SKM-1 (cell line): ENCODE measurements at regions not wholly inside any gene's neighbourhood (a gene's known extent, or its start where the extent isn't known, plus 50 kb on each side); places are given as distances from the start of the nearest gene placed in this dataset.

Source experiments
- DNase-seq: peaks from one replicate; lab custom pipeline; 2025; ENCODE audit not compliant: unreplicated experiment; lab: John Stamatoyannopoulos, UW

- no peak for DNase-seq
Measured at GRCh38 chr12:107223821-107224220, 130.5 kb upstream of the CRY1 start.

DNA sequence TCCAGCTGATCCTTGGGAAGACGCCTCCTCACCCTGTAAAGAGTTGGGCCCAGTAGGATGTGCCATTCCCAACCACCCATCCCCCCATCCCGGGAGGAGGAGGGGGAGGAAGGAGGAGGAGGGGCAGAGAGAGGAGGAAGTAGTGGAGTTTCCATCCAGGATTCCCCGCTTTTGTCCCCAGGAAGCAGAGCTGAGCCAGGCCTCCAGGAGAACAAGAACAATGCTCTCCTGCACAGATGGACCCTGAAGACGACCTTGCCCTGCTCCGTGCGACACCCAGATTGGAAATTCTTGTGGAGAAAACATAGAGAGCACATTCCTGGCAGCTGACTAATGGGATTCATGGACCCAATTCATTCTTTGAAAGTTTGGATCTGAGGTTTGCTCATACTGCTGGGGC is 132.3 kb upstream of the CRY1 start:
- no peak for DNase-seq

- no peak for DNase-seq
Measured at GRCh38 chr12:107226126-107226525, 132.8 kb upstream of the CRY1 start.

DNA sequence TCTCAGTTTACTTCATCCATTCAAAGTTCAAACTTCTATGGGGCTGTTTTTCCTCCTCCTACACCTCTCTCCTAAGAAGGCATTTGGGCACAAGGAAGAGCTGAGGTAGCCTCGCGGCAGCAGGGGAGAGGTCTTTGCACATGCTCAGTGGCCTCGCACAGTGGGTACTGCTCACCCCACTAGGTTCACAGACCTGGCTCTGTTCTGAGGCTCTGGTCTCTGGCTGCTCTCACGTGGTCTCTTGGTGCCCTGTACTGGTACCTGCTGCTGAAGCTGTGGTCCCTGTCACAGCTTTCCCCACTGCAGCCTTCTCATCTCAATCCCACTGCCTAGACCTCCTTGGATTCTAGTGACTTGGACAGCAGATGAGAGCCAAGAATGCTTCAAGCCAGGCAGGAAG is 134.7 kb upstream of the CRY1 start:
- no peak for DNase-seq

DNA sequence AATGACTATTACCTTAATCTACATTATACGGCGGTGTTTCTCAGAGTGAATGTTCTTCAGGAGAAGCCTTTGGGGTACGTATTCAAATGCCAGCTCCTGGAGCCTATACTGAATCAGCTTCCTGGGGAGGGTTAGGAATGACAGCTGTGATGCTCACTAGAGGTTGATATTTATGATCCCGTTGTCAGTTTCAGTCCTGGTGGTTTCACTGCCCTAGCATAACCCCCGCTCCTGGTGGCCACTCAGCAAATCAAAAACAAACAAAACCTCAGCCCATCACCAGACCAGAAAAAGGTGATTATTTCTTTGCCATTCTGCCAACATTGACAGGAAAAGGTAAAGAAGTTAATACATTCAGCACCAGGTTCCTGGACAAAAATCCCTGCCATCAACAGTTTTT is 136.5 kb upstream of the CRY1 start:
- DNase-seq = no peak

GRCh38 chr12:107231303-107231702 is 138.0 kb upstream of the CRY1 start:
- no peak for DNase-seq

- DNase-seq = no peak
Measured at GRCh38 chr12:107233551-107233950, 140.2 kb upstream of the CRY1 start.

DNA sequence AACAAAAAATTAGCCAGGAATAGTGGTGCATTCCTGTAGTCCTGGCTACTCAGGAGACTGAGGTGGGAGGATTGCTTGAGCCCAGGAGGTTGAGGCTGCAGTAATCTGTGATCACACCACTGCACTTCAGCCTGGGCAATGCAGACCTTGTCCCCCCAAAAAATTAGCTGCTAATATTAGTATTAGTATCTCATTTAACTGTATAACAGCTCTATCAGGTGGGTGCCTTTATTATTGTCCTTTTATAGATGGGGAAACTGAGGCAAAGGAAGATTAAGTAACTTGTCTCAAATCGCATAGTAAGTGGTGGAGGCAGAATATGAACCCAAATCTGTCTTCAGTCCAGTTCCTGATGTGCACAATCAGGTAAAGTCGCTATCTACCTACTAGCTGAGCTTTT is 142.3 kb upstream of the CRY1 start:
- no peak for DNase-seq

DNA sequence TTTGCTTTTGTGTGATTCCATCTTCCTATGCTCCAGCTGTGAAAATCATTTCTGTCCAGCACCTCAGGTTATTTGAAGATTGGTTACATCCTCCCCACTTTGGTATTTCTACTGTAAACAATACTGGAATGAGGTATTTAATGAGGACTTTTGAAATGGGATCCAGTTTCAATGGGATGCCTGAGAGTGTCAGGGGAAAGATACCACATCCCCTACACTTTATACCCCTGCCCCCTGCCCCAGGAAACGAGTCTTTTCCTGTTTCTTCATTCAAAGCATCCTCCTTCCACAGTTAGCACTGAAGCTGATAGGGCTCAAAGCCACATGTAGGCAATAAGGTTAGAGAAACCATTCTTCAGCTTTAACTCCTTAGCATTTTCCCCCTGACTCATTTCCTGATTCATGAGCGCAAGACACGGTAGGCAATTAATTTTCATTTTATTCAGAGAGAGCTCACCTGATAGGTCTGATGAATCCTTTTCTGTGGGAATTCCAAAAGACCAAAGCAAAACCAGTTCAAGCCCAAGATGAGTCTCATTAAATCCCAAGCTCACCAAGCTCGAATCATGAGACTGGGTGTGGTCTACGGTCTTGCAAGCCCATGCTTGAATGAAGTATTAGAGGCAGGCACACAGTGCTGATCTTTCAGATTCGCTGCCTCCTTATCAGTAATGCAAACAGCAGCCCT is 143.6 kb upstream of the CRY1 start:
- no peak for DNase-seq

- no peak for DNase-seq
Measured at GRCh38 chr12:107238296-107238695, 144.9 kb upstream of the CRY1 start.

DNA sequence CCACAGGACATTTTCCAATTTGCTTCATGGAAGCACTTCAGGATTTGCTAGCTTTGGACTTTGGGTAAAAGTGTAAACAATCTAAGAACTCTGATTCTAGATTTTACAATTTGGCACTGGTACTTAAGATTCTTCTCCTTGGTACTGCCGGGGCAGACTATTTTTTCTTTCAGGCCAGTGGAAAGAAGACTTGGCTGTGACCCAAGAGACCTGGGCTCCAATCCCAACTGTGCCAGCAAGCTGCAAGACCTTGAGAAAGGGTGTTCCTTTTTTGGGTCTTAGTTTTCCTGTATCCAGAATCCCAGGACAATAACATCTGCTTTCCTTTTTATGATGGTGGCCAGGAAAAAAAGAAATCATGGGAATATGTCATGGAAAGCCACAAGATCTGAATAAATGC is 148.1 kb upstream of the CRY1 start:
- DNase-seq = no peak

DNA sequence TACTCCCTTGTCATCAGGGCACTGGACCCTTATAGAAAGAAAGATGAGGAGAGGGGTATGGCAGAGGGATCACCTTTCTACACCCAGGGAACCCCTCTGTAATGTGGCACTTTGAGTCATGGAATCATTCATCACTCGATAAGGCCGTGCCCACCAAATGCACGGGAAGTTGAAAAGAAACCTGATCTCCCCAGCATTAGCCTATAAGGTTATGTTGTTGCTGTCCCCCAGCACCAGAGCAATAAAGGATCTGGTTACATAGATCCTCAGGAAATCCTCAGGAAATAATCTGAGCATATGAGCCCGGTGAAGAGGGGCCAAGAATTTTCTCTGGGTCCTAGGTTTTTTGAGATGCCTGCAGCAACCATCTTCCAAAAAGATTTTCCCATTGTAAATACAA is 148.8 kb upstream of the CRY1 start:
- no peak for DNase-seq

DNA sequence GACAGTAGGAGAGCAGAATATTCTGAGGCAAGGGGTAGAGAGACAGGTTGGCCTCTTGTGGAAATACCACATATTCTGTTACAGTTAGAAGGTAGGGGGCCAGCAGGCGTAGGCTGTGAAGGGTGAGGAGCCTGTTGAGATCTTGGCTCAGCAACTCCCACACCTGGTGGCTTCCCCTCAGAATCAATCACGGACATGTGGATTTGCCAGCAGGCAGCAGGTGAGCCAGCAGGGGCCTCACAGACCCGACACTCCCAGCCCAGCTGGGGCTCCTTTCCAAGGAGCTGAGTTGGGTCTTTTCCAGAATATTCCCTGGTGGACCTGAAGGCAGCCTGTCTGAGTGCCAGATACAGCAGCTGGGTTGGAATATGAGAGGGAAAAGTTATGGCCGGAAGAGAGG is 150.0 kb upstream of the CRY1 start:
- DNase-seq = no peak

DNA sequence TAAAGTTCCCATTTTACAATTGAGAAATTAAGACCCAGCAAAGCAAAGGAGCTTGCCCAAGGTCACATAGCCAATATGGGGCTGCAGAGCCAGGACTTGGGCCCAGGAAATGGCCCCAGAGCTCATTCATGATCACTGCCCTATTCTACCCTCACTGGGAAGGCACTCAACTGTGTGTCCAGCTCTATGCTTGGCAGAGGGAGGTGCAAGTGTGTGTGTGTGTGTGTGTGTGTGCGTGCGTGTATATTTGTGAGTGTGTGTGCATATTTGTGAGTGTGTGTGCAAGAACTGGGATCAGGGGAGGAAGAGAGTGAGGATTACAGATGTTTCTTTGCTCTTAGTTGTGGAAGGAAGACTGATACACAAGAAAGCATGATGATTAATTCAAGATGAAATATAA is 151.2 kb upstream of the CRY1 start:
- no peak for DNase-seq

DNA sequence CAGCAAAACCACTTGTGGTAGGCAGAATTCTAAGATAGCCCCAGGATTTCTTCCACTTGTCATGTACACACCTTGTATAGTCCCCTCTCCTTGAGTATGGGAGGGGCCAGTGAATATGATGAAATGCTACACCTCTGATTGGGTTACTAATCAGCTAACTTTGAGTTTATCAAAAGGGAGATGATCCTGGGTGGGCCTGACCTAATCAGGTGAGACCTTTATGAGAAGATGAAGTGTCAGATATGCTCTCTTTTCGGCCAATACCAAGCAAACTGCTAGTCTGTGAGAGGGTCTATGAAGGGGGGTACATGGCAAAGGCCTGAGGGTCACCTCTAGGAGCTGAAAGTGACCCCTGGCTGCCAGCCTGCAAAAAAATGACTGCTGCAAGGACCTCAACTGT is 154.3 kb upstream of the CRY1 start:
- no peak for DNase-seq

GRCh38 chr12:107248187-107248586 is 154.8 kb upstream of the CRY1 start:
- DNase-seq = no peak

DNA sequence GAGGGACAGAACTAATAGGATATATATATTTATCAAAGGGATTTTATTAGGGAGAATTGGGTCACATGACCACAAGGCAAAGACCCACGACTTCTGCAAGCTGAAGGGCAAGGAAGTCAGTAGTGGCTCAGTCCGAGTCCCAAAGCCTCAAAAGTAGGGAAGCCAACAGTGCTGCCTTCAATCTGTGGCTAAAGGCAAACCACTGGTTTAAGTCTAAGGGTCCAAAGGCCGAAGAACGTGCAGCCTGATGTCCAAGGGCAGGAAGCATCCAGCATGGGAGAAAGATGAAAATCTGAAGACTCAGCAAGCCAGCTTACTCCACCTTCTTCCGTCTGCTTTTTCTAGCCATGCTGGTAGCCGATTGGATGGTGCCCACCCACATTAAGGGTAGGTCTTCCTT is 157.9 kb upstream of the CRY1 start:
- no peak for DNase-seq

- DNase-seq = no peak
Measured at GRCh38 chr12:107253361-107253760, 160.0 kb upstream of the CRY1 start.

GRCh38 chr12:107254258-107254856 is 161.0 kb upstream of the CRY1 start:
- no peak for DNase-seq

DNA sequence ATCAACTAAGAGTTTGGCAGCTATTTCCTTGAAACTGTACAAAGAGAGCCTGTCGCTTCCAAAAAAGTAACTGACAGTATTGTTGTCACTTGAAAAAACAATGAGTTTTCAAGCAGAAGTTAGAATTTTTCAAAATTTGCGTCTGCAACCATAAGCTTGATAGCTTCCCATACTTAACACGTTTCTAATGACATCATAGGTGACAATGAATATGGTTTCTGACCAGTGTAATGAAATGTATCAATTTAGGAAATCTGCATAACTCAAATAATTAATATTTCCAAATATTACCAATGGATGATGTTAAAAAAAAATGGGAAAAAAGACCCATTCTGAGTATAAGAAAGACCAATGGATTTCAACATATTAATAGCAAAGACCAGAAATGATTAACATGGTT is 165.4 kb upstream of the CRY1 start:
- no peak for DNase-seq

- DNase-seq = no peak
Measured at GRCh38 chr12:107263980-107264379, 170.6 kb upstream of the CRY1 start.

- no peak for DNase-seq
Measured at GRCh38 chr12:107264667-107265066, 171.3 kb upstream of the CRY1 start.

DNA sequence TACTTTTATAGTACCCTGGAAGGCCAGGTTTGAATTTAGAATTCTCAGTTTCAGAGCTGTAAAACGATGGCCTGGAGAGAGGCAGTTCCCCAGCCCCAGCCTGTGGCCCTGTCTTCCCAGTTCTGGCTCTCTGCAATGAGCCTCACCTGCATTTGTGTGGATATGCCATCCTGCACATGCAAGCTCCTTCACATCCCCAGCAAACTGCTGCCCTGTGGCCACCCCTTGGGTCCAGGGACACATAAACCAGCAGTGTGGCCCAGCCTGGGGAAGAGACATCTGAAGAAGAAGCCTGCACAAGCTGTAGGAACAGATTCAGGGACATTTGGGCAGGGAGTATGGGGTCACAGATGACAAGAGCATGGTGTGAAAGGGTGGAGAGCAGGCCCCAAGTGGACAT is 174.3 kb upstream of the CRY1 start:
- no peak for DNase-seq
